HG03439 (cell line): ENCODE measurements at regions not wholly inside any gene's neighbourhood (a gene's known extent, or its start where the extent isn't known, plus 50 kb on each side); places are given as distances from the start of the nearest gene placed in this dataset.

Experiments used
- ATAC-seq: cut with Tn5 transposase; IDR thresholded peaks from one replicate; pipeline ENCODE4 v1.9.1; 2021; ENCODE audit warnings: mild to moderate bottlenecking, moderate library complexity; ENCODE audit not compliant: unreplicated experiment

DNA sequence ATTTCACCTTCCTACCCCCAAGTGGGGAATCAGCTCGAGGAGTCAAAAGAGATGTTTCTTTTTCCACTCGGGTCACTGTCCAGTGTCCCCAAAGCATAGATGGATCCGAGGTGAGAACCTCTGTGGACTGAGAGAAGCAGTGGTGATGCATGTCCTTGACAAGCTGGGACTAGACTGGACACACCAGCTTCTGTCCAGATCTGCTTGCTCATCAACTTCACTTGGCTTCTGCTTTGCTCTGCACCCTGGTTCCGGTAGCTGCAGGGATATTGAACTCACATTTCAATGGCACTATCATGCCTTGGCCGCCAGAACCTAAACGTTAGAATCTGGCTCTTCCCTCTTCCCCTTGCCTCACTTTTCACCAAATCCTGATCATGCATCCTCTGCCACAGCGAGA, 50.3 kb upstream of the CXCL12 start:
- no peak for ATAC-seq

DNA sequence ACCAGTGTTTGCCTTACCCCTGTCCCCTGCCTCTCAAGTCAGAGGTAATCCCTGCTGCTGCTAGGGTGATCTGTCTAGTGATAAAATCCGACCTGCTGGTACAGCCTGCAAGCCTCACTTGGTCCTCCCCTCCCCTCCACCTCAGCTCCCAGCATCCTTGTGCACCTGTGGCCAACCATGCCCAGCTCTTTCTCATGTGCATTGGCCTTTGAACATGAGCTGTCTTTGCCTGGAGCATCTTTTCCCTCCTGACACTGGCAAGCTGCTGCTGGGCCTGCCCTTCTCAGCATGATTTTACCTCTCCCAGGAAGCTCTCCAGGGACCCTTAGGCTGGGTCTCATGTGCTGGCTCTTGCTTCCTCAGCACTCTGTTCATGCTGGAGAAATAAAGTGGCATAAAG, 51.3 kb upstream of the CXCL12 start:
- no peak for ATAC-seq

DNA sequence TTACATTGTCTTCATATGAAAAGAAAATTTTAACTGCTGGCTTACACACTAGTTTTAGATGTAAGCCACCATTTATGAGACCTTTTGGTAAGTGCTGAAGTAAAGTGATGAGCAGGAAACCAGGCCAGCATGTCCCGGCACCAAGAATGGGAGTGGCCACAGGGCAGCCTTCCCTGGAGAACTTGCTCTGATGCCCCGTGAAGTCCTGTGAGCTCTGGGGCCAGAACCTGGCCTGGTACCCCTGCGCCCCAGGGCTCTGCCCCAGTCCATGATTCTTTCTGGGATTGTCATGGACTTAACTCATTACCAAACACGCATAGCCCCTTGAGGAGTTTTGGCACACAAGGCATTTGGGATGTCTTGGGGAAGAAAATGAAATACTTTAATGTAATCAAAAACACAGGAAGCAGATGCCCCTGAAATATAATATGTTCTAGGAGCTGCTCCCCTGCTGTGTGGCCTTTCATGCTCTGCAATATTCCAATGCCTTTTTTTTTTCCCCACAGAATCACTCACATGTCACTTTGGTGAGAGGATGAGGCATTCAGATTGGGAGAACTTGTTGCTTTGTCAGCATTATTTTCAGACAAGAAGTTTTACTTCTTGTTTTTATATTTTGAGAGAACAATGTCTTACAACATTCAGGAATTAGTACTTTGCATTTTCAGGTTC, 53.1 kb upstream of the CXCL12 start:
- ATAC-seq: no peak

- no peak for ATAC-seq
Measured at GRCh38 chr10:44439239-44439957, 54.5 kb upstream of the CXCL12 start.

DNA sequence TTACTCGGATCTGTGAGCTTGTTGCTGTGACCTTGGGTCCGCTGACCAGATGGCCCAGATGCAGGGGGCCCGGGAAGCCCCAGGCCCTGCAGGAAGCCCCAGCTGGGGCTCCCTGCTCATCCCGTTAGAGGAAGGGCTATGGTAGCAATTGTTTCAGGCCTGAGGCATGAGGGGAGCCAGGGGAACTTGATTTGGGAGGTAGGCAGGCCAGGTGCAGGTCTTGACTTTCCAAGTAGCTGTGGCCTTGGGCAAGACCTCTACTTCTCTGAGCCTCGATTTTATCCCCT, 55.0 kb upstream of the CXCL12 start:
- no peak for ATAC-seq

DNA sequence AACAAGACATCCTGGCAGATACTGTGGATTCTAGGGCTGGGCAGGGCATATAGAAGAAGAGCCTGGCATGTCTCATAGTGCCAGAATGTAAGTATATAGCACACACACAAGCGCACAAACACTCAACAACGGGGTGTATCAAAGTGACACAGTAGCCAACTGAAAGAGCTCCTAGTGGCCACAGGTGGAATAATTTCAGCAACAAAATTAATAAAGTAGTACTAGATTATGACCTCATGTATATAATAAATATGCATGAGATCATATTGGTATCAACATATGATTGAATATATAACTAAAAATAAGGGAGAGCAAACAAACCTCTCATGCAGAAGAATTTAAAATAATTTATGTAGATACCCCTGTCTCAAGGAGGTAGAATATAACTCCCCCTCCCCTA, 72.4 kb upstream of the CXCL12 start:
- no peak for ATAC-seq

DNA sequence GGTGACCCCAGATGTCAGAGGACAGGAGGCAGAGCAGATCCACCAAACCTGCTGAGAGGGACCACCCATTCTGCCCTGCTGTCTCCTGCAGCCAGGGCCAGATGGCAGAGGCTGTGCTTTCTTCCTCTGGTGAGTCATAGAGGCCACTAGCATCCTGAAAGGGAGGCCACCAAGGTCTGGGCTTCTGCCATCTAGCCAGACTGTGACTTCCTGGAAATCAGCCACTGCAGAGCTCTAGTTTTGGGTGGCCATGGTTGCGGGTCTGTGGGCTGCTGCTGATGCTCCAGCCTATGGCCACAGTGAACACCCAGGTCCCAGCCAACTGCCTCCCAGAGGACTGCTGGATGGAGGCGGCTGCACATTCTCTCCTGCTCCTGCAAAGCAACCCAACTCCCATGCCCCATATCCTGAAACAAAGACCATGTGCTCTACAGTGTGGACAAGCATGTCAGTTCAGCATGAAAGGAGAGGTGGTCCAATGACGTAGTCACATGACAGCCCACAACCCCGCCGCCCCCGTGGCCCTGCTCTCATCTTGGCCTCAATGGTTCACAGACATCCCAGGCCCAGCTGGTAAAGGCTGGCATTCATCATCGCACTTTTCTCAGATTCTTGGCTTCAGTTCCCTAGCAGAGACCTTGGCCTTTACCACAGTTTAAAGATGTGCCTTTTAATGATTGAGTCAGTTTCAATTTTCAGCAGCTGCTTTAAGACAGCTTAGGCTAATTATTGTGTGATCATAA, 73.9 kb upstream of the CXCL12 start:
- no peak for ATAC-seq

DNA sequence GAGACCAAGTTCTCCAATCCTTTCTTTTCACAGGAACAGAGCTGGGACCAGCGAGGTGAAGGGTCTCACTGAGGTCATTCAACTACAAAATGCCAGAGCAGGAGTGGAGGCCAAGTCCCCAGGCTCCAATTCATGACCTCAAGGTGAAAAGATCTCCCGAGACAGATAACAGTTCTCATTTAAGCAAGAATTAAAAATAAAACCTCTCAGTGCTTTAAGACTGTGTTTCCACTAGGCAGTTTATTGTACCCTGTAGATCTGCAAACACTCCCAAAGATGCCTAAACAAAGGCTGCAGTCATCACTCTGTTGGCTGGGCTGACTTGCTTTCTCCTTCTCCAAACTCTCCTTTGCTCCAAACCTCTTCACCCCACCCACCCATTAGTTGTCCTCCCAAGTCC, 74.8 kb upstream of the CXCL12 start:
- ATAC-seq: no peak

- no peak for ATAC-seq
Measured at GRCh38 chr10:44460416-44460815, 75.5 kb upstream of the CXCL12 start.

GRCh38 chr10:44462338-44462914, 77.5 kb upstream of the CXCL12 start:
- ATAC-seq: no peak

- ATAC-seq: no peak
Measured at GRCh38 chr10:44463511-44464121, 78.7 kb upstream of the CXCL12 start.

GRCh38 chr10:44464503-44464902, 79.6 kb upstream of the CXCL12 start:
- ATAC-seq: no peak

DNA sequence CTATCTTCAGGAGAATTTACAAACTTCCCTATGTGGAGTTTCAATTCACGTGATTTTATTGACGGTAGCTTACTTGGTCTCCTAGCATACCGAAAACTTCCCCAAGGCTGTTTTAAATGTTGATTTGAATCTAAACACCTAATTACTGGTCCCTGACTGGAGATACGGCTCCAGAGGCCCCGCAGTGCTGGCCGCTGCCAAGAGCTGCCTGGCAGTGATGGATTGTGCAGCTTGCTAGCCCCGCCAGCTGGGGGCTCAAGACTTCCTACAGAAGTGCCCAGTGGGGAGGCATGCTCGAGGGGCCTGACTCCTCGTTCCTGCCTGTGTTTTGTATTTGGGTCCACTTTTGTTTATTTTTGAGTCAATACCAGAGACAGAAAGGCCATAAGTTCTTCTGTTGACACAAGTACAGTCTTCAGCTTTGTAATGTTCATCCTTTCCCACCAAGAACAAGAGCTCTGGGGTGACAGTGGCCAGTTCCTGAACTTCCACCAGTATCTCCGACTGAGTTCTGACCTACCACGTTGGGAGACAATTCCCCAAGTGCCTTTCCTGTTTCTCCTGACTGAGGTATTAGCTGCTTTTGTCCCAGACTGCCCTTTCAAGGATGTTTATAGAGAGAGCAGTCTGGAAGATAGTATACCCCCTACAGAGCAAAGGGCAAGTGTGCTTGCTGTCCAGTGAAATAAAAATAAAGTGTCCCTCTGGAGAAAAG, 80.7 kb upstream of the CXCL12 start:
- no peak for ATAC-seq

- ATAC-seq: no peak
Measured at GRCh38 chr10:44466236-44466635, 81.3 kb upstream of the CXCL12 start.

DNA sequence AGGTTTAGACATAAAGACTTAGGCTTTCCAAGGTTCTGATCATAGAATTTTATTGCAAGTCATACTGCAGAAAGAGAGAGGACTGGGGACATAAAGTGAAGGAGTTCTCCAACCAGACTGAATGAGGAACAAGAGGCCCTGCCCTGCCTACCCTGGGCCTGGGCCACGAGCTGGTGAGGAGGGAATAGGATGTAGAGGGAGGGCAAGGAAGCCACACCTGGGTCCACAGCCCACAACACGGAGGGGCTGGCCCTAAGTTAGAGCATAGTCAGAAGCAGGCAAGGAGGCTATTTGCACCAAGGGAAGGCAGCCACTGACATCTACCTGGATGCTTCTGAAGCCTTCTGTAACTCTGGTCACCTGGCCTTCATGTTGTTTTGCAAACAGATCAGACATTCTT, 82.2 kb upstream of the CXCL12 start:
- ATAC-seq: no peak

DNA sequence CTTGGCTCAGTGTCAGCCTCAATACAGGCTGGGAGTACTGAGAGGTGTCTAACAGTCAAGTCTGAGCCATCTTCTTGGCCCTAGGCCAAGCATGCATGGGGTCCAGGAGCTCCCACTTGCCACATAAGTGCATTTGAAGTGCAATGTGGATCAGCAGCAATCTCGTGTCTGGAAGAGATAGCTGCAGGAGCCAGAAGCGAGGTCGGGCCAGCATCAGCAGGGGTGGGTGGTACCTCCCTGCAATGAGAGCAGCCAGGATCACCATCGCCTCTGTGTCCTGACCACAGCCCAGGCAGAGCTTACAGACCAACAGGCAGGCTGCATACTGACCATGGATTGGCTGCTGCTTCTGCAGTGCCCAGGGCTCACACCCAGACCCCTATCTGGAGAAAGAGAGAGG, 83.0 kb upstream of the CXCL12 start:
- ATAC-seq: no peak

GRCh38 chr10:44468525-44468924, 83.6 kb upstream of the CXCL12 start:
- no peak for ATAC-seq

- ATAC-seq: no peak
Measured at GRCh38 chr10:44468965-44469364, 84.1 kb upstream of the CXCL12 start.

GRCh38 chr10:44470784-44471183, 85.9 kb upstream of the CXCL12 start:
- ATAC-seq: no peak

DNA sequence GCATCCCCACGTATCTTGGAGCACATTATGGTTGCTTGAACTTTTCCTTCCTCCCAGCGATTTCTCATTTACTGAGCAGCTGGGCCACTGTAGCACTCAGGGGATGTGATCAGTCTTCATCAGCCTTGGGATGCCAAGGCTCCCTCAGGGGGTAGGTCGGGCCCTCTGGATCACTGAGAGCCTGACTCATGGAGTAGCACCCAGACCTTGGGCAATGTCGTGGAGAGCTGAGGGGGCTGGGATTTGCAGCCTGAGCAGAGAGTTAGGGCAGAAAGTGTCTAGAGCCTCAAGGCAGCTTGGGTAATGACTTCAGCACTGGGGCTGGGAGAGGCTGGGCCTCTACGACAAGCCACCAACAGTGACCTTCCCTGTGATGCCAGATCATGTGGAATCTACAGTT, 86.5 kb upstream of the CXCL12 start:
- no peak for ATAC-seq

DNA sequence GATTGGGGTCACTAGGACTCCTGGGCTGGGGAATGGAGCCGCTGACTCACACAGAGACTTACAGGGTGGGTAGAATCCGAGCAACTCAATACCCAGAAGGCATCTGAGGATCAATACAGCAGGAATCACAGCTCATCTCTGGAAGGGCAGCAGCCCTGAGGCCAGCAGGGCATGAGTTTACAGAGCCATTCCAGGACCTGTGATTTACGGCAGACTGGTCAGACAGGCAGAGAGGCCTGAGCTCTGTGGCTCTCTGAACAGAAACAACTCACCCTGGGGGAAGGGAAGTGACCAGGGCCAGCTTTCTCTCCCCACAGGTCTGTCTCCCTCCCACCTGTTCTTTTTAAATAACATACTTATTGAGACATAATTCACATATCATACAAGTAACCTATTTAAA, 88.2 kb upstream of the CXCL12 start:
- ATAC-seq: no peak
